HepG2 (cell line): ENCODE measurements at regions not wholly inside any gene's neighbourhood (a gene's known extent, or its start where the extent isn't known, plus 50 kb on each side); places are given as distances from the start of the nearest gene placed in this dataset.

Experiments
- CREM ChIP-seq, 2 experiments: sonication (generic) in 1 of 2; formaldehyde crosslinking in 1 of 2; IDR thresholded peaks; 2 replicates each; pipeline versions ENCODE4 v1.4.0 to v1.6.1; 2016 to 2020; ENCODE audit warnings: antibody characterized with exemption in 1 of 2, mild to moderate bottlenecking in 1 of 2, missing genetic modification reagents in 1 of 2
- DMAP1 ChIP-seq: IDR thresholded peaks from 2 replicates; pipeline ENCODE4 v1.6.1; 2016
- HOXA5 ChIP-seq: sonication (generic); formaldehyde crosslinking; IDR thresholded peaks from 2 replicates; pipeline ENCODE4 v1.4.0; 2020; ENCODE audit warnings: missing genetic modification reagents
- SAFB2 ChIP-seq: sonication (generic); formaldehyde crosslinking; IDR thresholded peaks from 2 replicates; pipeline ENCODE4 v1.5.1; 2020; ENCODE audit warnings: missing genetic modification reagents, low read depth, mild to moderate bottlenecking, borderline replicate concordance
- SAP130 ChIP-seq: IDR thresholded peaks from 2 replicates; pipeline ENCODE4 v1.6.1; 2016; ENCODE audit warnings: low read depth
- ZNF136 ChIP-seq: sonication (generic); formaldehyde crosslinking; IDR thresholded peaks from 2 replicates; pipeline ENCODE4 v1.8.1; 2022; ENCODE audit warnings: low read depth, mild to moderate bottlenecking, moderate library complexity, missing genetic modification reagents
- ZNF160 ChIP-seq: sonication (generic); formaldehyde crosslinking; IDR thresholded peaks from 2 replicates; pipeline ENCODE4 v1.8.0; 2022; ENCODE audit warnings: mild to moderate bottlenecking, inconsistent platforms, missing genetic modification reagents
- ZNF234 ChIP-seq: sonication (generic); formaldehyde crosslinking; conservative IDR thresholded peaks from 2 replicates; pipeline ENCODE4 v1.5.1; 2020; ENCODE audit warnings: mild to moderate bottlenecking, missing genetic modification reagents
- ZNF709 ChIP-seq: sonication (generic); formaldehyde crosslinking; IDR thresholded peaks from 2 replicates; pipeline ENCODE4 v1.5.0; 2020; ENCODE audit warnings: mild to moderate bottlenecking, missing genetic modification reagents
- TF ChIP-seq, protein P1 (sequence below): sonication (generic); formaldehyde crosslinking; IDR thresholded peaks from one replicate; pipeline ENCODE4 v1.5.1; 2020; ENCODE audit warnings: mild to moderate bottlenecking, missing genetic modification reagents; ENCODE audit errors: not compliant biosample characterization
- TF ChIP-seq, protein P2 (sequence below), 2 experiments: fragments of 450-650 bp in 1 of 2; sonication (generic) in 1 of 2; formaldehyde crosslinking in 1 of 2; IDR thresholded peaks; 2 replicates each; pipeline versions ENCODE4 v1.6.1 to v1.8.0; 2016 to 2022; ENCODE audit warnings: antibody characterized with exemption in 1 of 2, mild to moderate bottlenecking in 1 of 2, missing genetic modification reagents in 1 of 2

- TF ChIP-seq, protein P1, sequence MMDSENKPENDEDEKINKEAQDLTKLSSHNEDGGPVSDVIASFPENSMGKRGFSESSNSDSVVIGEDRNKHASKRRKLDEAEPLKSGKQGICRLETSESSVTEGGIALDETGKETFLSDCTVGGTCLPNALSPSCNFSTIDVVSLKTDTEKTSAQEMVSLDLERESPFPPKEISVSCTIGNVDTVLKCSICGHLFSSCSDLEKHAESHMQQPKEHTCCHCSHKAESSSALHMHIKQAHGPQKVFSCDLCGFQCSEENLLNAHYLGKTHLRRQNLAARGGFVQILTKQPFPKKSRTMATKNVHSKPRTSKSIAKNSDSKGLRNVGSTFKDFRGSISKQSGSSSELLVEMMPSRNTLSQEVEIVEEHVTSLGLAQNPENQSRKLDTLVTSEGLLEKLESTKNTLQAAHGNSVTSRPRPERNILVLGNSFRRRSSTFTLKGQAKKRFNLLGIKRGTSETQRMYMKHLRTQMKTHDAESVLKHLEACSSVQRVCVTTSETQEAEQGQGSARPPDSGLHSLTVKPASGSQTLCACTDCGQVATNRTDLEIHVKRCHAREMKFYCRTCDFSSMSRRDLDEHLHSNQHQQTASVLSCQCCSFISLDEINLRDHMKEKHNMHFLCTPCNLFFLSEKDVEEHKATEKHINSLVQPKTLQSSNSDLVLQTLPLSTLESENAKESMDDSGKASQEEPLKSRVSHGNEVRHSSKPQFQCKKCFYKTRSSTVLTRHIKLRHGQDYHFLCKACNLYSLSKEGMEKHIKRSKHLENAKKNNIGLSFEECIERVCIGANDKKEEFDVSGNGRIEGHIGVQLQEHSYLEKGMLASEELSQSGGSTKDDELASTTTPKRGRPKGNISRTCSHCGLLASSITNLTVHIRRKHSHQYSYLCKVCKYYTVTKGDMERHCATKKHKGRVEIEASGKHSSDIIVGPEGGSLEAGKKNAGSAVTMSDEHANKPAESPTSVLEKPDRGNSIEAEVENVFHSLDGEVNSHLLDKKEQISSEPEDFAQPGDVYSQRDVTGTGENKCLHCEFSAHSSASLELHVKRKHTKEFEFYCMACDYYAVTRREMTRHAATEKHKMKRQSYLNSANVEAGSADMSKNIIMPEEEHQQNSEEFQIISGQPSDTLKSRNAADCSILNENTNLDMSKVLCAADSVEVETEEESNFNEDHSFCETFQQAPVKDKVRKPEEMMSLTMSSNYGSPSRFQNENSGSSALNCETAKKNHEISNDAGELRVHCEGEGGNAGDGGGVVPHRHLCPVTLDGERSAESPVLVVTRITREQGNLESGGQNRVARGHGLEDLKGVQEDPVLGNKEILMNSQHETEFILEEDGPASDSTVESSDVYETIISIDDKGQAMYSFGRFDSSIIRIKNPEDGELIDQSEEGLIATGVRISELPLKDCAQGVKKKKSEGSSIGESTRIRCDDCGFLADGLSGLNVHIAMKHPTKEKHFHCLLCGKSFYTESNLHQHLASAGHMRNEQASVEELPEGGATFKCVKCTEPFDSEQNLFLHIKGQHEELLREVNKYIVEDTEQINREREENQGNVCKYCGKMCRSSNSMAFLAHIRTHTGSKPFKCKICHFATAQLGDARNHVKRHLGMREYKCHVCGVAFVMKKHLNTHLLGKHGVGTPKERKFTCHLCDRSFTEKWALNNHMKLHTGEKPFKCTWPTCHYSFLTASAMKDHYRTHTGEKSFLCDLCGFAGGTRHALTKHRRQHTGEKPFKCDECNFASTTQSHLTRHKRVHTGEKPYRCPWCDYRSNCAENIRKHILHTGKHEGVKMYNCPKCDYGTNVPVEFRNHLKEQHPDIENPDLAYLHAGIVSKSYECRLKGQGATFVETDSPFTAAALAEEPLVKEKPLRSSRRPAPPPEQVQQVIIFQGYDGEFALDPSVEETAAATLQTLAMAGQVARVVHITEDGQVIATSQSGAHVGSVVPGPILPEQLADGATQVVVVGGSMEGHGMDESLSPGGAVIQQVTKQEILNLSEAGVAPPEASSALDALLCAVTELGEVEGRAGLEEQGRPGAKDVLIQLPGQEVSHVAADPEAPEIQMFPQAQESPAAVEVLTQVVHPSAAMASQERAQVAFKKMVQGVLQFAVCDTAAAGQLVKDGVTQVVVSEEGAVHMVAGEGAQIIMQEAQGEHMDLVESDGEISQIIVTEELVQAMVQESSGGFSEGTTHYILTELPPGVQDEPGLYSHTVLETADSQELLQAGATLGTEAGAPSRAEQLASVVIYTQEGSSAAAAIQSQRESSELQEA (CRISPR knock-in tag) = no peak
- 0 out of 2 replicates have a peak, but pooled peaks have one; percentile 42 for TF ChIP-seq ZNF160
- TF ChIP-seq SAFB2 = 0 out of 2 replicates have a peak, but pooled peaks have one; percentile 6
- peak; percentile 84 for TF ChIP-seq SAP130 (CRISPR knock-in tag)
- TF ChIP-seq CREM (IDR thresholded peaks at IDR 0.05) = no peak
- TF ChIP-seq CREM (CRISPR knock-in tag; IDR thresholded peaks at IDR 0.05) = no peak
- no peak for TF ChIP-seq ZNF234 (CRISPR knock-in tag)
- TF ChIP-seq ZNF709 (CRISPR knock-in tag) = peak; percentile 55; the same call in 1 of the 2 replicates
- TF ChIP-seq, protein P2, sequence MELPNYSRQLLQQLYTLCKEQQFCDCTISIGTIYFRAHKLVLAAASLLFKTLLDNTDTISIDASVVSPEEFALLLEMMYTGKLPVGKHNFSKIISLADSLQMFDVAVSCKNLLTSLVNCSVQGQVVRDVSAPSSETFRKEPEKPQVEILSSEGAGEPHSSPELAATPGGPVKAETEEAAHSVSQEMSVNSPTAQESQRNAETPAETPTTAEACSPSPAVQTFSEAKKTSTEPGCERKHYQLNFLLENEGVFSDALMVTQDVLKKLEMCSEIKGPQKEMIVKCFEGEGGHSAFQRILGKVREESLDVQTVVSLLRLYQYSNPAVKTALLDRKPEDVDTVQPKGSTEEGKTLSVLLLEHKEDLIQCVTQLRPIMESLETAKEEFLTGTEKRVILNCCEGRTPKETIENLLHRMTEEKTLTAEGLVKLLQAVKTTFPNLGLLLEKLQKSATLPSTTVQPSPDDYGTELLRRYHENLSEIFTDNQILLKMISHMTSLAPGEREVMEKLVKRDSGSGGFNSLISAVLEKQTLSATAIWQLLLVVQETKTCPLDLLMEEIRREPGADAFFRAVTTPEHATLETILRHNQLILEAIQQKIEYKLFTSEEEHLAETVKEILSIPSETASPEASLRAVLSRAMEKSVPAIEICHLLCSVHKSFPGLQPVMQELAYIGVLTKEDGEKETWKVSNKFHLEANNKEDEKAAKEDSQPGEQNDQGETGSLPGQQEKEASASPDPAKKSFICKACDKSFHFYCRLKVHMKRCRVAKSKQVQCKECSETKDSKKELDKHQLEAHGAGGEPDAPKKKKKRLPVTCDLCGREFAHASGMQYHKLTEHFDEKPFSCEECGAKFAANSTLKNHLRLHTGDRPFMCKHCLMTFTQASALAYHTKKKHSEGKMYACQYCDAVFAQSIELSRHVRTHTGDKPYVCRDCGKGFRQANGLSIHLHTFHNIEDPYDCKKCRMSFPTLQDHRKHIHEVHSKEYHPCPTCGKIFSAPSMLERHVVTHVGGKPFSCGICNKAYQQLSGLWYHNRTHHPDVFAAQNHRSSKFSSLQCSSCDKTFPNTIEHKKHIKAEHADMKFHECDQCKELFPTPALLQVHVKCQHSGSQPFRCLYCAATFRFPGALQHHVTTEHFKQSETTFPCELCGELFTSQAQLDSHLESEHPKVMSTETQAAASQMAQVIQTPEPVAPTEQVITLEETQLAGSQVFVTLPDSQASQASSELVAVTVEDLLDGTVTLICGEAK (IDR thresholded peaks at IDR 0.05) = no peak
- TF ChIP-seq, protein P2 (CRISPR knock-in tag; IDR thresholded peaks at IDR 0.05) = no peak; the same call in 1 of the 2 replicates
- TF ChIP-seq HOXA5 (CRISPR knock-in tag) = no peak
- 0 out of 2 replicates have a peak, but pooled peaks have one; percentile 47 for TF ChIP-seq ZNF136
- 0 out of 2 replicates have a peak, but pooled peaks have one; percentile 12 for TF ChIP-seq DMAP1 (CRISPR knock-in tag)
These were observed 51.5 kb upstream of the RNU6ATAC start (continued) for GRCh38 chr9:134215699-134216448.
